ENCODE measurements at regions not wholly inside any gene's neighbourhood (a gene's known extent, or its start where the extent isn't known, plus 50 kb on each side); places are given as distances from the start of the nearest gene placed in this dataset.

DNA sequence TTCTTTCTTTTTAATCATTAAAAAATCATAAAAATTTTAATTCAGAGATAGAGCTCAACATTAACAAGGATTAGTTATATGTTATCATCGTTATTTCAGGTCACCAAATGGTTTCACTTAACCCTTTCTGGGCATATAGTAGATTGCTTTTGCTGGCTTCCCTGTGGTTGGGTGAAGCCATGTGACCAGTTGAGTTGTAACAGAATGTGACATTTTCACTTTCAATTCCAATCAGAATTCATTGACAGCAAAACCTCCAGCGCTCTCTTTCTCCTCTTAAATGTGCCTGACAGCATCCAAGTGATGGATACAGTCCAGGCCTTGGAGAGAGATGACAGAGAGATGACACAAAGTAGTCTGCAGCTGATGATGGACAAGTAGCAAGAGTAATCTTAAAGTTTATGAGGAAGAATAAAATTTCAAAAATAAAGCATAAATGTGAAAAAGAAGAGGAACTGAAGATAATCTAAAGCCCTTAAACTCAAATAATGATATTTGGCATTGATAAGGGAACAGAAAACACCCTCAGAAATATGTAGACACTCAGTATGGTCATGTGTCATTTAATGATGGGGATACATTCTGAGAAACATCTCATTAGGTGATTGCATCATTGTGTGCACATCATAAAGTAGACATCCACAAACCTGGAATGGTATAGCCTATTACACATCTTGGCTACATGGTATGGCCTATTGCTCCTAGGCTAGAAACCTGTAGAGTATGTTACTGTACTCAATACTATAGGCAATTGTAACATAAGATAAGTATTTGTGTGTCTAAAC is 92.3 kb upstream of the QRFPR start:
- DNase-seq (ENCODE audit: low read depth in 2 of 2), result no peak
- H3K27ac ChIP-seq (ENCODE audit: insufficient read depth, low read length), result no peak overlapping the region
- no peak for TF ChIP-seq EZH2 (IDR thresholded peaks at IDR 0.05; ENCODE audit: low read length, missing control alignments)
- TF ChIP-seq, protein P1, sequence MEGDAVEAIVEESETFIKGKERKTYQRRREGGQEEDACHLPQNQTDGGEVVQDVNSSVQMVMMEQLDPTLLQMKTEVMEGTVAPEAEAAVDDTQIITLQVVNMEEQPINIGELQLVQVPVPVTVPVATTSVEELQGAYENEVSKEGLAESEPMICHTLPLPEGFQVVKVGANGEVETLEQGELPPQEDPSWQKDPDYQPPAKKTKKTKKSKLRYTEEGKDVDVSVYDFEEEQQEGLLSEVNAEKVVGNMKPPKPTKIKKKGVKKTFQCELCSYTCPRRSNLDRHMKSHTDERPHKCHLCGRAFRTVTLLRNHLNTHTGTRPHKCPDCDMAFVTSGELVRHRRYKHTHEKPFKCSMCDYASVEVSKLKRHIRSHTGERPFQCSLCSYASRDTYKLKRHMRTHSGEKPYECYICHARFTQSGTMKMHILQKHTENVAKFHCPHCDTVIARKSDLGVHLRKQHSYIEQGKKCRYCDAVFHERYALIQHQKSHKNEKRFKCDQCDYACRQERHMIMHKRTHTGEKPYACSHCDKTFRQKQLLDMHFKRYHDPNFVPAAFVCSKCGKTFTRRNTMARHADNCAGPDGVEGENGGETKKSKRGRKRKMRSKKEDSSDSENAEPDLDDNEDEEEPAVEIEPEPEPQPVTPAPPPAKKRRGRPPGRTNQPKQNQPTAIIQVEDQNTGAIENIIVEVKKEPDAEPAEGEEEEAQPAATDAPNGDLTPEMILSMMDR (conservative IDR thresholded peaks at IDR 0.05 in 1 of 2, IDR thresholded peaks at IDR 0.05 in 1 of 2; ENCODE audit: low read depth in 1 of 2, low read length in 2 of 2), result no peak
- no peaks in the 10 kb centered on the region for H3K27me3 ChIP-seq (ENCODE audit: control insufficient read depth, insufficient read depth, low read length)
- no peaks in the 10 kb centered on the region for H3K79me2 ChIP-seq (ENCODE audit: control insufficient read depth, insufficient read depth, low read length)
- H3K4me1 ChIP-seq (ENCODE audit: control insufficient read depth, extremely low read depth, insufficient read depth, low read length), result no peaks in the 10 kb centered on the region
- no peaks in the 10 kb centered on the region for H3K36me3 ChIP-seq (ENCODE audit: control insufficient read depth, insufficient read depth, low read length)
- no peak overlapping the region for H3K4me2 ChIP-seq (ENCODE audit: extremely low read depth, insufficient read depth, low read length)
- no peak overlapping the region for H3K9ac ChIP-seq (ENCODE audit: insufficient read depth, low read length)
- H3K9me3 ChIP-seq (ENCODE audit: control insufficient read depth, insufficient read depth, low read depth, low read length), result no peaks in the 10 kb centered on the region
- no peak overlapping the region for H2AFZ ChIP-seq (ENCODE audit: low read length)
- H4K20me1 ChIP-seq (ENCODE audit: control insufficient read depth, extremely low read depth, insufficient read depth, low read length), result no peaks in the 10 kb centered on the region
- H3K4me3 ChIP-seq (replicated peaks in 1 of 4; ENCODE audit: control extremely low read depth in 1 of 4, insufficient read depth in 1 of 4, low read depth in 3 of 4, low read length in 4 of 4), result no peak overlapping the region

- no peak overlapping the region for H3K27ac ChIP-seq (ENCODE audit: insufficient read depth, low read length)
- TF ChIP-seq, protein P1 (conservative IDR thresholded peaks at IDR 0.05 in 1 of 2, IDR thresholded peaks at IDR 0.05 in 1 of 2; ENCODE audit: low read depth in 1 of 2, low read length in 2 of 2), result no peak
- no peak for TF ChIP-seq EZH2 (IDR thresholded peaks at IDR 0.05; ENCODE audit: low read length, missing control alignments)
Observed at GRCh38 chr4:121464854-121465253, 84.0 kb upstream of the QRFPR start.

DNA sequence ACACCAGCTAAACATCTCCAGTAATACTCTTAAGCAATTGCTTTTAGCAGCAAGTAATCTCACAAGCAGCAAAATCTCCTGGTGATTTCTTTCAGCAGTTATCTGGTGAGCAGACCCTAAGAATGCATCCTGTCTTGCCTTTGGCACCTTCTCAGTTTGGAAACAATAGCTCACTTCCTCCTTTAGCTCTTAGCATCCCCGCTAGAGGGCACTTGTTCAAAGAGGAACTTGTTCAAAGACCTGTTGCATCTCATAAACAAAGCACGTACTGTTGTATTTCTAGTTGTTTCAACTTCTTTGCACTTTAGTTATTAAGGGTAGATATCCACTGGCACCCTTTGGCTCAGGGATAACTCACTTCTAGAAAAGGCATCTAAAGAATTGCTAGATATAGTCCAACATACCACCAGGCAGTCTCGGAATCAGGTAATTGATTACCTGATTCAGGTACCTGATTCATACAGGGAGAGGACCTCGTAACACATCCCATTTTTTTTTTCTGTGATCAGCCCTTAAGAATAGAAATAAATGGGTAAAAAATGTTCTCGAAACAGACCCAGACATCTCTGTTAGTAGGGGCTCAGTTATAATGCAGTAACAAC is 81.9 kb upstream of the QRFPR start:
- Histone ChIP-seq H4K20me1 (ENCODE audit: control insufficient read depth, extremely low read depth, insufficient read depth, low read length) (no peaks in the 10 kb centered on the region), H3K27me3 (ENCODE audit: control insufficient read depth, insufficient read depth, low read length) (no peaks in the 10 kb centered on the region)

More at GRCh38 chr4:121464854-121465253, 84.0 kb upstream of the QRFPR start:
- Histone ChIP-seq H3K4me2 (ENCODE audit: extremely low read depth, insufficient read depth, low read length) (no peak overlapping the region), H3K9me3 (ENCODE audit: control insufficient read depth, insufficient read depth, low read depth, low read length) (no peaks in the 10 kb centered on the region), H3K27me3 (ENCODE audit: control insufficient read depth, insufficient read depth, low read length) (no peaks in the 10 kb centered on the region), H3K79me2 (ENCODE audit: control insufficient read depth, insufficient read depth, low read length) (no peaks in the 10 kb centered on the region), H3K36me3 (ENCODE audit: control insufficient read depth, insufficient read depth, low read length) (no peaks in the 10 kb centered on the region), H4K20me1 (ENCODE audit: control insufficient read depth, extremely low read depth, insufficient read depth, low read length) (no peaks in the 10 kb centered on the region), H3K4me3 (replicated peaks in 1 of 4; ENCODE audit: control extremely low read depth in 1 of 4, insufficient read depth in 1 of 4, low read depth in 3 of 4, low read length in 4 of 4) (no peak overlapping the region), H3K4me1 (ENCODE audit: control insufficient read depth, extremely low read depth, insufficient read depth, low read length) (no peaks in the 10 kb centered on the region), H2AFZ (ENCODE audit: low read length) (no peak overlapping the region), H3K9ac (ENCODE audit: insufficient read depth, low read length) (no peak overlapping the region)
- no peak for DNase-seq (ENCODE audit: low read depth in 2 of 2)

More for the DNA sequence above, 81.9 kb upstream of the QRFPR start:
- Histone ChIP-seq H3K9me3 (ENCODE audit: control insufficient read depth, insufficient read depth, low read depth, low read length) (no peaks in the 10 kb centered on the region), H3K4me1 (ENCODE audit: control insufficient read depth, extremely low read depth, insufficient read depth, low read length) (no peaks in the 10 kb centered on the region), H2AFZ (ENCODE audit: low read length) (no peak overlapping the region), H3K9ac (ENCODE audit: insufficient read depth, low read length) (no peak overlapping the region), H3K27ac (ENCODE audit: insufficient read depth, low read length) (no peak overlapping the region), H3K36me3 (ENCODE audit: control insufficient read depth, insufficient read depth, low read length) (no peaks in the 10 kb centered on the region), H3K4me2 (ENCODE audit: extremely low read depth, insufficient read depth, low read length) (no peak overlapping the region), H3K4me3 (replicated peaks in 1 of 4; ENCODE audit: control extremely low read depth in 1 of 4, insufficient read depth in 1 of 4, low read depth in 3 of 4, low read length in 4 of 4) (no peak overlapping the region), H3K79me2 (ENCODE audit: control insufficient read depth, insufficient read depth, low read length) (no peaks in the 10 kb centered on the region)
- peak; percentile 69 to 75 for DNase-seq (ENCODE audit: low read depth in 2 of 2)
- no peak for TF ChIP-seq EZH2 (IDR thresholded peaks at IDR 0.05; ENCODE audit: low read length, missing control alignments)
- TF ChIP-seq, protein P1 (conservative IDR thresholded peaks at IDR 0.05 in 1 of 2, IDR thresholded peaks at IDR 0.05 in 1 of 2; ENCODE audit: low read depth in 1 of 2, low read length in 2 of 2), result peak; percentile 66 to 85
